Smooth muscle cell of the brain vasculature (primary cell): ENCODE measurements at regions not wholly inside any gene's neighbourhood (a gene's known extent, or its start where the extent isn't known, plus 50 kb on each side); places are given as distances from the start of the nearest gene placed in this dataset.

Source experiments
- DNase-seq: peaks from one replicate; pipeline ENCODE4 v3.0.0-alpha.2; 2012; ENCODE audit warnings: low read depth, low spot score

DNA sequence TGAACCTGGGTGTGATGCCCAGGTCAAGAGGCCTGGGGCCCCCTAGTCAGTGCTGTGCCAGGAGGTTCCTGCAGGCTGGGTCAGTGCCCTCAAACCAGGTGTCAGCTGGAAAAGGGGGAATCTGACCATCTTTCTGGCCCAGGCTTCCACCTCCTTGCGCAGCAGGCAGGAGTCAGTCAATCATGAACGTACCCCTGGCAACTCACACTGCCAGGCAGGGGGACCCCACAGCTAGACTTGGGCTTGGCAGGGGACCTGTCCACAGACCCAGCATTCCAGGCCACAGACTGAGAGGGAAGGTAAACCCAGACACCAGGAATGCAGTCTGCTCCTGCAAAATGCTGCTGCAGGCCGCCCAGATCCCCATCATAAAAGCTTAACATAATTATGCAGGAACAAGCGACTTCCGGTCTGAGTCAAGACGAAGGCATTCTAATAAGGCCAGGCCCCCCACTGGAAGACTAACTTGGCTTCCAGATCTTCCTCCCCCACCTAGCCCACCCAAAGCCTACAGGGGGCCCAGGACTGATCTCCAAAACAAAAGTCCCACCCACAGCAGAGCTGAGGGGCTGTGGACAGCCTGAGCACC lies 156.3 kb downstream of the BCOR start:
- no peak for DNase-seq

GRCh38 chrX:39944416-39944815 lies 153.3 kb downstream of the BCOR start:
- DNase-seq, result no peak

- no peak for DNase-seq
Observed at GRCh38 chrX:39945709-39946108, 152.0 kb downstream of the BCOR start.

DNA sequence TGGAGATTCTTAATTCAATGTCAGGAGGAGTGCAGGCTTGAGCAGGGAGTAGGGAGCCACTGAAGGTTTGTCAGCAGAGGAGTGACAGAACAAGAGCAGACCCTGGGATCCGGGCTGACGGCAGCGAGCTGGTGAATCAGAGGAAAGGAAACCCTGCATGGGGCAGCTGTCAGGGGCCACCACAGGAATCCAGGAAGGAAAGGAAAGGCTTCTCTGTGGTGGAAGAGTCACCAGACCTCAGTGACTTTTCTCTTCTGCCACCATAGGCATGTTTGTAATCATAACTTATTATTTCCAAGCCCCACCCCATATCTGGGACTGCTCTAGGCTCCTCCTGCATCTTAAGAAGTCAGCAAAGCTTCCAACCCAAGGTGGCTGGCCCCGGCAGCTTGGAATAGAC lies 150.9 kb downstream of the BCOR start:
- DNase-seq, result peak; percentile 32

- DNase-seq, result no peak
Observed at GRCh38 chrX:39948582-39948981, 149.2 kb downstream of the BCOR start.

- DNase-seq, result no peak
Observed at GRCh38 chrX:39950018-39950688, 147.6 kb downstream of the BCOR start.

DNA sequence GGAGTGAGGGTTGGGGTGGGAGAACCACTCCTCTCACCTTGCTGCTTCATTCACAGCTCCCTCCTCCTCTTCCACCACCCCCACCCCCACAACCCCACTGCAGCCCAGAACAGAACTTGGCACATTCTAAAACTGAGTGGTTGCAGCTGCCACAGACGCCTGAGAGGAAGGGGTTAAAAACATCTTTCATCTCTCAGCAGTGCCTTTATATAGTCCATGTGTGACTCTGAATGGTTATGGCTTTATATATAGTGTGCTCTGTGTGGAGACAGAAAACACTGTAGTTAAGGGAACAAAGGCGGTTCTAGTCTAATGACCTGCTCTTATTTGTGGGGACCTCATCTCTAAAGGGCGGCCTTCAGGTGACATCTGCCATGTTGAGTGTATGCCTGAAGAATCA lies 144.8 kb downstream of the BCOR start:
- no peak for DNase-seq

- DNase-seq, result peak; percentile 24
Observed at GRCh38 chrX:39953879-39954278, 143.9 kb downstream of the BCOR start.

DNA sequence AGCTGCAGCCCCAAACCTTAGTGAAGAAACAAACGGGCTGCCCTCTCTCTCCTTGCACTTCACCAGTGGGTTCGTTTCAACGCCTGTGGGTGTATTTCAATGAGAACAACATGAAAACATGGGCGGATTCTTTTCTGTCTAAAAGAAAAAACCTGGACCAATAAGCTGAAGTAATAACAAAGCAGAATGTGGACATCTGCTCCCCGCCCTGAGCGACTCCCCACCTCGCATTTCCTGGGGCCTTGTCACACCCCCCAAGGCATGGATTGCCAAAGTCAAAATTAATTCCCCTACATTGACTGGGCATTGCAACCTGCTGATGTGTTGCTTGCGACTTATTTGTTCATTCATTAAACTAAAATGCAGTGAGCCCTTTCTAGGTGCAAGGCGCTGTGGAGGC lies 142.9 kb downstream of the BCOR start:
- DNase-seq, result no peak

- DNase-seq, result no peak
Observed at GRCh38 chrX:39955625-39956024, 142.1 kb downstream of the BCOR start.

- DNase-seq, result no peak
Observed at GRCh38 chrX:39956803-39957394, 140.9 kb downstream of the BCOR start.

DNA sequence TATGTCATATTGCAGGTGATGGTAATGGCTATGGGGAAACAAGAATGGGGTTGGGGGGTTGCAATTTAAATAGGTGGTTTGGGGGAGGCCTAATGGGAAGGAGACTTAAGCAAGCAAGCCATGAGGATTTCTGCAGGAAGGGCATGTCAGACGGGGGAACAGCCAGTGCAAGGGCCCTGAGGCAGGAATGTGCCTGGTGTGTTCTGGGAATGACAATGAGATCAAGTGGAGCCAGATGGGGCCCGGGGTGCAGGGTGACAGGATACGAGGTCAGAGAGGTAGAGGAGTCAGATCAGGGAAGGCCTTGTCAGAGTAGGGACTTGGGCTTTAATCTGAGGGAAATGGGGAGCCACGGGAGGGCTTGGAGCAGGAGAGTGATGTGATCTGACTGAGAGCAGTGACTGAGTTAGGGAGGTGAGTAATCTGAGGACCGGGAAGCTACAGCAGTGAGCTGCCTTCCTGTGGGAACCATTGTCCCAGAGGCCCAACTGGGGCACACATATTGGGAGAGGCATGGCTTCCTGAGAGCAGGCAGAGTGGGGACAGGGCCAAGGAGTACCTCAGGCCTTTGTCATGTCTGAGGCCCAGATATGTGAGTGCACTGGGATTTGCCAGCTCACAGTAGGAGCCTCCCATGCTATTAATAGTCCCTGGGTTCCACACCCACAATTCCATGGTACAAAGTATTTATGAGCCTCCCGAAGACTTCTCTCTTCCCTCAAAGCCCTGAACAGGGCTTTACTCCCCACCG lies 139.8 kb downstream of the BCOR start:
- DNase-seq, result no peak

DNA sequence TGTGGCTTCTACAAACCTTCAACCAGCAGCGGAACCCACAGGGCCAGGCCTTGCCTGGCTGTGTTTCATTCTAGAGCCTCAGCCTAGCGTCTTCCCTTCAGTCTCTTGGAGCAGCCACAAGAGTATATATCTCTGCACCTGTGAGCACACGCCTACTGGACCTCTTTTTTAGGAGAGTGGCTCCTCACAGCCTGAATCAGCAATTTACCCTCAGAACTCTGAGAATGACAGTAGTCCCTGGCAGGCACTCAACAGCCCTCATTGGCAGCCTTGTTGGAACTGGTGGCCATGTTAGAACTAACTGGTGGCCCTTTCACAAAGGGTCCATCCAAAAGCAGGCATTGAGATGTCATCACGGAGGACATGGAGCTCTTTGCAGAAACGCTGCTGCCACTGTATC lies 138.9 kb downstream of the BCOR start:
- DNase-seq, result no peak

GRCh38 chrX:39960219-39960618 lies 137.5 kb downstream of the BCOR start:
- DNase-seq, result no peak

- DNase-seq, result no peak
Observed at GRCh38 chrX:39961441-39961840, 136.3 kb downstream of the BCOR start.

GRCh38 chrX:39965051-39965573 lies 132.6 kb downstream of the BCOR start:
- no peak for DNase-seq

- DNase-seq, result no peak
Observed at GRCh38 chrX:39966176-39966575, 131.6 kb downstream of the BCOR start.

- no peak for DNase-seq
Observed at GRCh38 chrX:39967348-39967747, 130.4 kb downstream of the BCOR start.

- no peak for DNase-seq
Observed at GRCh38 chrX:39969099-39969818, 128.5 kb downstream of the BCOR start.

DNA sequence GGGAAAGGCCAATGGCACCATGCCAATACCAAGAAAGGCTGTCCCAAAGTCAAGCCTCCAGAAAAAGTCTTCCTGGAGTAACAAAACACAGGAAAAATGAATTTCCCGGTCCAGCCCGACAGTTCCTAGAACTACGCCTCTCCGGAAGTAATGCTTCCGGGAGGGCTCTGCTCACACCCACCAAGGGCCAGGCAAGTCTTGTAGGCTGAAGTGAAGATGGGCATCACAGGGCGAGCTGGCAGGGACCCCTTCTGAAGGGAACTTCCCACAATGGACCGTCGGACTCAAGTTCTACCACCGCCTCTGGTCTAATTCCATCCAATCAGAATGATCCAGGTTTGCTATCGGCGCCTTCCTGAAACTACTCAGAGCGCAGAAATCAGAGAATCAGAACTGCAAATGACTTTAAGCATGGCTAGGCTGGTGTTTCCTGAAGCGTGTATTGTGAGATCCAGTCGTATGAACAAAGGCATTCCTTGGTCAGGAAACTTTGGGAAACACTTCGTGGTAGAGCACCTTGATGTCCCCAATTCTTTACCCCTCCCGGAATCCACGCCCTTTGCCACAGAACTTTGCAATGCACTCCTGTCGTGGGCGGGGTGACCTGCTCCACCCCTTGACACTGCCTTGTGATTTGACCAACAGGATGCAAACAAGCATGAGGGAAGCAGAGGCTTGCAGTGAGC lies 127.8 kb downstream of the BCOR start:
- DNase-seq, result no peak

DNA sequence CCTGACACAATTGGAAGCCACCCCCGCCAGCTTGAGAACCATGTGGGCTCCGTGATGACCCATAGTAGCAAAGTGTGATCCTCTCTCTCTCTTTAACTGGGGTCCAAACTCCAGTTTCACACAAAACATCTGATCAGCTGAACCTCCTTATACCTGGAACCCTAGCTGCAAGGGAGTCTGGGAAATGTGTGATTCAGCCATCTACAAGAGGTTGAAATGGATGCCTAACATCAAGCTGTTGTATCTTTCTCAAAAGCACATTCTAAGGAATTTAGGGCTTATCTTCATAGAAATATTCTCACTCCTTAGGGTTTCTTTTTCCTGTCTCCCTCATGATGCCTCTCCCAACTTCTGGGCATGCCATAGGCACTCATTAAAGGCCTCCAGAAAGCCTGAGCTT lies 126.0 kb downstream of the BCOR start:
- DNase-seq, result no peak
